Dermis blood vessel endothelial cell (primary cell): ENCODE measurements at regions not wholly inside any gene's neighbourhood (a gene's known extent, or its start where the extent isn't known, plus 50 kb on each side); places are given as distances from the start of the nearest gene placed in this dataset.
A peak's percentile ranks its signal among the peaks of the same experiment; 100 is the strongest.

Source experiments
- DNase-seq: peaks from one replicate; pipeline ENCODE4 v3.0.0; 2010

DNA sequence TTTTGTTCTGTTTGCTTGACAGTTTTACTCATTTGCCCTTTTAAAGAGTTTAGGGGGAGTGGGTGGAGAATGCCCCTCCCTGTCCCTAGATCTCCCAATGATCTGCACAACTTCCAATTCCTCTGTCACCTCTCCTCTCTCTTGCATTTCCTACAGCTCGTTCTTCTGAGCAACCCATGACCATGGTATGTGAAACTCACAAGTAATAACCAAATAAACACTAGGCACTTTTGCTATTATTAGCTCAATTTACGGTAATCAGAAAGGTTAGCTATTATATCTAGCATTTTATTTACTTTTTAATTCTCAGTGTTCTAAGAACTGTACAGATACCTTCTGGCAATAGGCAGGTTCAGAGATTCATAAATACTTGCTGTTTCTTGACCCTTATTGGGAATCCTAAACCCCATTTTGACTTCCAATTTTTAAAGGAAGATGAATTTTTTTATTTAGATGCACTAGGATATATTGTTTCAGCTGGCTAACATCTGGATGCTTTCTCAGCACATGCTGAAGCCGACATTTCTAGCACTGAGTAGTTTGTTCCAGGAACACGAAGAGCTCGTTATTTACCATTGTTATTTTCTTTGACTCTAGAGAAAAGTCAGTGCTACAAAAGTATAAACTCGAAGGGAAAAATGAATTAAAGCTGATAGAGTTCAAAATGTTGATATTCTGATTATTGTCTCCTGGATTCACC, 194.7 kb upstream of the TLL1 start:
- no peak for DNase-seq

DNA sequence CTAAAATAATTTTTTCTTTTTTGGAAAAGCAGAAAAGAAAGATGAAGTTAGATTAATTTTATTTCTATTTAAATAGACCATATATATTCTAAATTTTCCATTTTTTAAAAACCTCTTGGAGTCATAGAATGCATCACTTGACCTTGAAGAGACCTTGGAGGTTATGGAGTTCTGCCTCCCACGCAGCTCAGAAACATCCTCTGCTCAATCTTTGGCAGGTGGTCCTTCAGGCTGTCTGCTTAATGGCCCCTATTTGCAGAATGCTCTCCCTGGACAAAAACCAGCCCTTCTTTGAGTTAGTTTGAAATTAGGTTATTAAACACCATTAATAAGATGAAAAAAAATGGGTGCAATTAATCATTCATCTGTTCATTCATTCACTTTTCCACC, 194.1 kb upstream of the TLL1 start:
- DNase-seq = no peak

GRCh38 chr4:165680821-165681220, 192.2 kb upstream of the TLL1 start:
- peak; percentile 11 for DNase-seq

GRCh38 chr4:165682611-165683010, 190.4 kb upstream of the TLL1 start:
- DNase-seq = no peak

- peak; percentile 44 for DNase-seq
These were observed 188.7 kb upstream of the TLL1 start for GRCh38 chr4:165684177-165684805.

DNA sequence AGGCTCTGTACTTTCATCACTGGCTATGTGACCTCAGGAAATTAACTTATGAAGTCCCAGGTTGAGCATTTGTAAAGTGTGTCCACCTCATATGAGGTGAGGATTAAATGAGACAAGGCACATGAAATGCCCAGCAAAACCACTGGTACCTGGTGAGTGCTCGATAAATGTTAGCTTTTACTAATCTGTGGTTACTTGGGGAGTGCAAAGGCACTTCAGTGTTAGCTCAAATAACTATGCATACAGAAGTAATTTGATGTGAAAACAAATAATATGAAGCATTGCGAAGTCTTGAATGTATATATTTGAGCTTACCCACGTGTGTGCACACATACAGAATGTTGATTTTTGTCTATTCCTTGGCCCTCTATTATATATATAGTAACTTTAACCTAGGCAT, 186.3 kb upstream of the TLL1 start:
- DNase-seq = no peak

- no peak for DNase-seq
These were observed 183.9 kb upstream of the TLL1 start for GRCh38 chr4:165689159-165689558.

DNA sequence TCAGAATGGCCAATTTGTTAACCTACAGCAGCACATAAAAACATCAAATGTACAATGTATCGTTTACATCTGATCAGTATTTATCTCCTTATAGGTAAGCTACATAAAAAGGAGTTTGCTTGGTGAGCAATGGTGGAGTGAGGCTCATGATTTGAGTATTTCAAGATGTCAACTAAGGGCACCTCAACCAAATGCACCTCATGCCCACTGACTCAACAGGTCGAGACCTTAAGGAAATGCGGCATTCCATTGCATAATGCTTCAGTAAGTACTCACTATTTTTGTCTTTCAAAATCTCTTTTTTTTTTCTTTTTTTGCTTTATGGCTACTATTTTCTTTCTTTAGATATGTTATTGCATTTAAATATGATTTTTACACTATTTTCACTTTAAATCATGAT, 181.0 kb upstream of the TLL1 start:
- DNase-seq = peak; percentile 34

GRCh38 chr4:165698272-165698671, 174.8 kb upstream of the TLL1 start:
- no peak for DNase-seq

DNA sequence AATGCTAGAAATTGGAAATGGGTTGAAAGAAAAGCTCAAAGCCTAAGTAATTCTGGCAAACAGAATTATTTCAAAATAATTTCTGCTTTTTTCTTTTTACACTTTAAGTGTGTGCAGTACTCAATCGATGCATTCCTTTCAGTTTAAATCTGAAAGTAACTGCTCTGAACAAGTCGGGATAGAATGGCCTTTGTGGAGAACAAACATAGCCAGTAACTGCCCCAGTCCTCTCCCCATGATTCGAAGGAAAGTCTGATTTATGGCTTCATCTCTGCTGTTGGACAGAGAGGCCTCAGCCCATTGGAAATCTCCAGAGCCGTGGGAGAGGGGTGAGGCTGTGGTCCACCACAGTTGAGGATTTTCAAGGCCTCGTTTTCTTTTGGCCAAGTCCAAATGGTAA, 174.0 kb upstream of the TLL1 start:
- DNase-seq = no peak

- no peak for DNase-seq
These were observed 172.2 kb upstream of the TLL1 start for GRCh38 chr4:165700855-165701254.

DNA sequence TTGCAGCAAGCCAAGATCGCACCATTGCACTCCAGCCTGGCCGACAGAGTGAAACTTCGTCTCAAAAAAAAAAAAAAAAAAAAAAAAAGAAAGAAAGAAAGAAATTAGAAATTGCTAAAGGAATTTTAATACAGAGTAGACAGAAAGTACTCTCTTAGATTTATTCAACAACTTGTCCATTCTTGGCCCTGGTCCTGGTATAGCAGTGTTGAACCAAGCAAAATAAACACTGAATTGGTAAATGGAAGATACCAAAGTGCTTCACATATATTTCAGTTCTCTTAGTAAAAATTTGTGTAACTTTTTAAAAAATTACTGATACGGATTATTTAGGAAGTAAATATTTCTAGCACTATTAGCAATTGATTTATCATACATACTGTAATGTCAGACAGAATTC, 165.9 kb upstream of the TLL1 start:
- DNase-seq = no peak

DNA sequence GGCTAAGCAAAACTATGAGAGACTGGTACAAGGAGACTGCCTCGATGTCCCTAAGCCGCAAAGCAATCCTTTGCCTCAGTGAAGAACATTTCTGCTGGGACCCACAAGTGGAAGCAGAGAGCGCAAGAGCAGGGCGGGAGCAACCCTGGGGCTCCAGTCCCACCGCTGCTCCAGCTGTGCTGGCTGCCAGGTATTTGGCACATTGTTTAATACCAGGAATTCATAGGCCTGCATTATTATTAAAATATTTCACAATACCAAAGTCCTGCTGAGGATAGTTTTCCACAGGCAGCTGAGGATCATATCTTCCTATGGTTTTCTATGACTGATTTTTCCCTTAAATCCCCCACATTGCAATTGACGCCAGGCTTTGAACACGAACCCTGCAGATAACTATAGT, 163.5 kb upstream of the TLL1 start:
- no peak for DNase-seq

GRCh38 chr4:165709973-165710526, 163.0 kb upstream of the TLL1 start:
- no peak for DNase-seq

- no peak for DNase-seq
These were observed 161.6 kb upstream of the TLL1 start for GRCh38 chr4:165711436-165711835.

DNA sequence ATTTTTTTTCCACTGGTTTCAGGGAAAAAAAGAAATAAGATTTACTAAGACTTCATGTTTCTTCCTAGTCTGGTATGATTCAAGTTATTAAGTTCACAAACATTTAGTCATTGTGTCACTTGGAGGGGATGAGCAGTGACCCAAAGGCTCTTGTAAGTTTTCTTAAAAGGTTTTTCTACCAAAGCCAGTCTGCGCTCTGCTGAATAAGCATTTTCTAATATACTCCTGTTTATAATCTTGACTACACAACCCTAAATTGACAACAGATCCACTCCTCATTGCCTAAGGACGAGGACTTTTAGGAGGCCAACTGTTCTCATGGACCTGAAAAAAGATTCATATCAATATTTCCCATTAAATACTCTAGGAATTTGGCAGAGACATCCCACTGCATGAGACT, 161.1 kb upstream of the TLL1 start:
- no peak for DNase-seq

GRCh38 chr4:165714650-165715049, 158.4 kb upstream of the TLL1 start:
- no peak for DNase-seq

GRCh38 chr4:165715211-165715610, 157.8 kb upstream of the TLL1 start:
- DNase-seq = no peak

DNA sequence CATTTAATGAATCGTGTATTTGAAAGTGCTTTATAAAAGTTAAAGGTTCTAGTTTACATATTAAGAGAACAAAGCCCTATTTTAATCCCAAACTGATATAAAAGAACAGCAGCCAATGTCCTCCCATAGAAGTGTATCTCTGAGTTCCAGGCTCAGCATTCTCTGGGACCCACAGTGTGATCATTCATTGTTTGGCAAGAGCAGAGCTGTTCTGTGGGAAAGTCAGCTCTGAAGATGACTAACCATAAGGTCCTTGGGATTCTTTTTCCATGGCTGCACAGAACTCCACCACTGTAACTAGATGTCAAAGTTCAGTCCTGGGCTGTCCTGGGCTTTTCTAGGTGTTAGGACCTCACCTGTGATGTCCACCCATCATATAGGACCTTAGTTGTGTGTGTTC, 157.0 kb upstream of the TLL1 start:
- peak; percentile 21 for DNase-seq

- DNase-seq = peak; percentile 52
These were observed 156.6 kb upstream of the TLL1 start for GRCh38 chr4:165716472-165716871.

GRCh38 chr4:165718660-165719059, 154.4 kb upstream of the TLL1 start:
- no peak for DNase-seq

- DNase-seq = no peak
These were observed 152.5 kb upstream of the TLL1 start for GRCh38 chr4:165720411-165721082.

GRCh38 chr4:165721815-165722214, 151.2 kb upstream of the TLL1 start:
- no peak for DNase-seq
